ENCODE measurements at regions not wholly inside any gene's neighbourhood (a gene's known extent, or its start where the extent isn't known, plus 50 kb on each side); places are given as distances from the start of the nearest gene placed in this dataset.

DNA sequence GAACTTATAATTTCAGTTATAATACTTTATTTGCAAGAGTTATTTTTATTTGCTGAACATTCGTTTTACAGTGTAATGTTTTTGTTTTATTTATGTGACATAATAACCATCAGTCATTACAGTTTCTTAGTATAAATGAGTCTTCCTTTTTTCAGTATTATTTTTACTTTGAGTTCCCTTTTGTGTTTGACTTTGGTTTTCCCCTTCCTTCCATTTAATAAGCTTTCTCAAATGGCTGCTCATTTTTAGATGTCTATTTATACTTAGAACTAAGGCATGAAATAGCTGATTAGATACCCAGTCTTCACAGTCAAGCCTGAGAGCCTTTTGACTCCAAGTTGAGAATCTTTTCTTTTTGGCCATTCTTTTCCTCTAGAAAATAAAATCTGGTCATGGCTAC lies 404.5 kb downstream of the LRFN5 start:
- peak; percentile 31 for DNase-seq

DNA sequence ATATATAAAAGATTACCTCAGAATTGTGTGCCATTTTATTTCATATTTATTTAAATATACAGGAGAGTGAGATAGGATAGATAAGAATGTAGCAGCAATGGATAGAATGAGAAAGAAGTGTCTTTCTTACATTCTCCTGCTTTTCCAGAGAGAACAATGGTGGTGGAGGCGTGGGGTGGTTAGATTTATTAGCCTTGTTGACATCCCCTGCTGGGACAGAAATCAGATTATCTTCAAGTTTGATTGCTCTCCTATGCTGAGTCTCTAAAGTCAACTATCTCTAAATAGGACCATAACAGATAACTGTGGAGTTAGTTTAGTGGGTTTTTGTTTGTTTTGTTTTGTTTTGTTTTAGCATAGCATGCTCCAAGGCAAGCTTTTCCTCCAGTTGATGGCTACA lies 397.6 kb downstream of the LRFN5 start:
- no peak for DNase-seq

DNA sequence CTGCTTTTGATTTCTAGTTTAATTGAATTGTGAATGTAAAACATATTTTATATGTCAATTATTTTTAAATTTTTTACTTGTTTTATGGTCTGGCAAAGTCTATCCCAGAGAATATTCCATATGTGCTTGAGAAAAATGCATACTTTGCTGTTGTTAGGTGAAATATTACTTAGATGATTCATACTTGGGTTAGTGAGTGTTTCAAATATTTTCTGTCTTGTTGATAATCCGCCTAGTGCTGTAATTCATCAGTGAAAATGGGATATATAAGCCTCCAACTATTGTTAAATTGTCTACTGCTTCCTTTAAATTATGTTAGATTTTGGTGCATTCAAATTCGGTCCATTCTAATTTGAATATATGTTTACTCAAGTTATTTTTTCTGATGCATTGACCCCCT lies 395.5 kb downstream of the LRFN5 start:
- DNase-seq = no peak

DNA sequence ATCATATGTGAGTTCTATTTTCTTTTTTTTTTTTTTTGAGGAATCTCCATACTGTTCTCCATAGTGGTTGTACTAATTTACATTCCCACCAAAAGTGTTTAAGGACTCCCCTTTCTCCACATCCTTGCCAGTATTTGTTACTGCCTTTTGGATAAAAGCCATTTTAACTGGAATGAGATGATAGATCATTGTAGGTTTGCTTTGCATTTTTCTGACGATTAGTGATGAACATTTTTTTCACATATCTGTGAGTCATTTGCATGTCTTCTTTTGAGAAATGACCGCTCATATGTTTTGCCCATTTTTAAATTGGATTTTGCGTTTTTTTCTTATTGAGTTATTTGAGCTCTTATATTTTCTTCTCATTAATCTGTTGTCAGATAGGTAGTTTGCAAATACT lies 394.8 kb downstream of the LRFN5 start:
- DNase-seq = no peak

DNA sequence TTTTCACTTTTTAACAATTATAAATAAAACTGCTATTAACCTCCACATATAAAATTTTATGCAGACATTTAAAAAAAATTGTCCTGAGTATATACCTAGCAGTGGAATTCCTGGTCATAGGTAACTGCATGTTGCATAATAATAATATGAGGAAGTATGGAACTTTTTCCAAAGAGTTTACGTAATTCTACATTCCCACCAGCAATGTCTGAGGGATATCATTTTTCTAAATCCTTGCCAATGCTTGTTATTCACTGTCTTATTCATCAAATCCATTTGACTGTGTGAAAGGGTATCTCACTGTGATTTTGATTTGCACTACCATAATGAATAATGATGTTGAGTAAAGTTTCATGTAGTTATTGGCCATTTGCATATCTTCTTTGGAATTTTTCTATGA lies 393.8 kb downstream of the LRFN5 start:
- no peak for DNase-seq

DNA sequence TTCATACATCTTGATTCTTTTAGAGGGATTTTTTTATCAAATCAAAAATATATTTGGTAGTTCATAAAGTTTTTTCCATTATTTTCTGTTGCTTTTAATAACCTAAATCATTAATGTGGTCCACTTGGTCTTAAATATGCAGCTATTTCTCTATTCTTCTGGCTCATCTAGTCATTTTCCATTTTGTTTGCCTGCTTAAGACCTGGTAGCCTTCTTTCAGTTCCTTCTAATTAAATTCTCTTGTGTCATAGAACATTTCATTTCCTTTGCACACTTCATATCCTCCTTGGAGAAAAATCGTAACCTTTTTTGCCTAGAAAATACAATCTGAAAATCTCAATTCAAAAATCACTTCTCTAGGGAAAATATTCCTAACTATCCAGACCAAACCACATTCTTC lies 387.0 kb downstream of the LRFN5 start:
- peak; percentile 32 for DNase-seq

DNA sequence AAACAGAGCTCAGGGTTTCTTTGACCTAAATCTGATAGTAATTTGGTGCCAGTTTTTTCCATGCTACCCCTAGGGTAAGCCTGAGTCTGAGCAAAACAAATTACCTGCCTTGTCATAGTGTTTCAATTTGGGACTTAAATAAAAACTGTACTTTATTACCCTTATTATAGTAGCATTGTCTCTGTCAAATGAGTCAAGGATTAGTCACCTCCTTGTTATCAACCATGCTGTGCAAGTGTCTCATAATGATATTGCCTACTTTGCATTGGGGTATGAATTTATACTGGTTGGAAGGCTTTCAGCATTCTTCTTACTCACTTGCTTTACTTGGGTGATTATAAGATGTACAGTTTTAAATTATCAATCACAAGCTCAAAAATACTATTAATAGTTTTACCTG lies 380.0 kb downstream of the LRFN5 start:
- peak; percentile 9 for DNase-seq

DNA sequence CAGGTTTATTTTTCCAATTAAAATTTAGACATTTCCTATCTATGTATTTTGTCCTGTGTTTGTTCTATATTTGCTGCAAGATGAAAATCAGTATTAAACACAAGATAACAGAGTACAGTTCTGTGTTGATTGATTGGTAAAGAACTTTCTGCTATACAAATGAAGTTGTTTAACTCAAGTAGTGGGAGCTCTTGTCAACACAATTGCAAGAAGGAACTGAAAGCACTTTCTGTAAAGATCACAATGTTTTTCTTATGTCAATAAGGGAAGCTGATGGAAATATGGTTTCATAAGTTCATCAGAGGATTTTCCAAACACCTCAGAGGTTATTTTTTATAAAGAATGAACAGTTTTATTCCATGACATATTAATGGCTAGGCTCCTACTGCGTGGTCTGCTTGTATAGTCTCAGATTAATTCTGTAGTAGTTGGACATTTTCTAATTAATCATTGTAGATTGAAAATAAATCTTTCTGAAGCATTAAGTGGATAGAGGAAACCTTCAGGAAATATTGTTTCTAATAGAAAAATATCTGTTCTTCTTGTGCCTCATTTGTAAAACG lies 379.5 kb downstream of the LRFN5 start:
- DNase-seq = peak; percentile 84

DNA sequence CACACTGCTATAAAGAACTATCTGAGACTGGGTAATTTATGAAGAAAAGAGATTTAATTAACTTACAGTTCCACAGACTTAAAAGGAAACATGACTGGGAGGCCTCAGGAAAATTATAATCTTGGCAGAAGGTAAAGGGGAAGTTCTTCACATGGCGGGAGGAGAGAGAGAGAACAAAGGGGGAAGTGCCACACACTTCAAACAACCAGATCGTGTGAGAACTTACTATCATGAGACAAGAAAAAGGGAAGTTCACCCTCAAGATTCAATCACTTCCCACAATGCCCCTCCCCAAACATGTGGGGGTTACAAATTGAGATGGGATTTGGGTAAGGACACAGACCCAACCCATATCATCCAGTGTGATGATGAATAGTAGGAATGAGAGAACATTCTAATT lies 366.5 kb downstream of the LRFN5 start:
- peak; percentile 93 for DNase-seq

DNA sequence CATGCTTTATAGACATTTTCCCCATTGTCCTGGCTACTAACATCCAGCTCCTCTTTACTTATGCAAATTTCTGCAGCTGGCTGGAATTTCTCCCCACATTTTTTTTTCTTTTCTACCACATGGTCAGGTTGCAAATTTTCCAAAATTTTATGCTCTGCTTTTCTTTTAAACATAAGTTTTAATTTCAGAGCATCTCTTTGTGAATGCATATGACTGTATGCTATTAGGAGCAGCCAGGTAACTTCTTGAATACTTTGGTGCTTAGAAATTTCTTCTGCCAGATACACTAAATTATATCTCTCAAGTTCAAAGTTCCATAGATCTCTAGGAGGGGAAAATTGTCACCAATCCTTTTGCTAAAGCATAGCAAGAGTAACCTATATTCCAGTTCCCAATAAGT lies 365.9 kb downstream of the LRFN5 start:
- no peak for DNase-seq

DNA sequence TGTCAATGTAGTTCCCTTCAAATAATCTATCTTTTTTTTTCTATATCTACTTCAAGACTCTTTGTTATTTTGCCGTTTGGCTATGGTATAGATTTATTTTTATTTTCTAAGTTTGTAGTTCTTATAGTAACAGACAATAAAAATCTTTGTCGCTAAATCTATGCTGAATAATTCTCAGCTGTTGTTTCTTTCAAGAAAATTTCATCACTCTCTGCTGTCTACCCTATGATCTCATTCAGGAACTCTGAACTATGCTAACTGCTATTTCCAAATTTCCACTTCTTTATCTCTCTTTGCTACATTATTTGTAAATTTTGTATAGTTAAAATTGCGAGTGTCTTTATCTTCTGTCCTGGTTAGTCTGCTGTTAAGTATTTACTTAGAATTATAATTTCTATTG lies 353.6 kb downstream of the LRFN5 start:
- DNase-seq = no peak

DNA sequence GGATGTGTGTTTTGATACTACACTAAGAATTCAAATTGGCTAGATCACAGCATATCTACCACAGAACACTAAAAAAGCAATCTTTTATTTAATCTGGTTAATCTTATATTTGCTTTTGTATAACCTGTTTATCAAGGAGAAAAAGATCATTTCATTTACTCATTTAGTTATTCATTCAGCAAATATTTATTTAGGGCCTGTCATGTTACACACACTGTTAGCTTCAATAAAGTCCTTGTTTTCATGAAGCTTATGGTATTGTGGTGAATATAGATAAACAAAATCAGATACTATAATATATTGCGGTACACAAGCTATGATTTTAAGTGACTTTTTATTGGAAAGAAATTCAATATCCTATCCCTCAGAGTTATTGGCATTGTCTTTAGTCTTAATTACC lies 350.8 kb downstream of the LRFN5 start:
- DNase-seq = no peak

All from MV-4-11 (cell line).